ENCODE measurements at regions not wholly inside any gene's neighbourhood (a gene's known extent, or its start where the extent isn't known, plus 50 kb on each side); places are given as distances from the start of the nearest gene placed in this dataset.
A peak's percentile ranks its signal among the peaks of the same experiment; 100 is the strongest.
"Not testable (repeated sequence)": the region's sequence is repeated elsewhere in the genome, so short reads cannot be mapped to it uniquely, and the experiment has no call there.

DNA sequence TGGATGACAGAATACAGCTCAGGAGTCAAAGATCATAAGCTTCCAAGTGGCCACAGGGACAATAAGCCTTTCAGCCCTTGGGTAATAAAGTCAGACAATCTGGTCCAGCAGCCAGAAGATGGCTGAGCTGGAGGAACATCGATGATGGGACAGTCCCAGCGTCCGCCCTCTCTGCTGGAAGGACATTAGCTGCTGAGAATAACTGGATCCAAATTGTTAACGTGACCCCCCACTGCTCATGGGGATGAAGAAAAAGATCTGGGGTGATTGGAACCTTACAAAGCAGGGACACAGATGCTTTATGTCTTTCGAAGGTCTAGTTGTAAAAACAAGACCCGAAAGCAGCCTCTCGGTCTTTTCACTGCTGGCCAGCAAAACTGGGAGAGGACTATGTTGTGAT is 71.0 kb downstream of the IGLL5 start:
- H3K36me3 ChIP-seq: no peaks in the 10 kb centered on the region
- peaks cover 0 to 10% (median 0%) of the 10 kb centered on the region in 3 donors for H3K9me3 ChIP-seq
- no peaks in the 10 kb centered on the region for H3K4me1 ChIP-seq
- H3K27me3 ChIP-seq: peaks cover 0 to 36% of the 10 kb centered on the region in 2 donors
- no peak for DNase-seq
- intact Hi-C loops (cut with DNase I; ENCODE audit: low total_unique reads): loop anchor here (10.0 kb wide), 2 partner anchors 104 to 426 kb away; no protein-coding TSS in a partner anchor
- H3K4me3 ChIP-seq: no peak overlapping the region
- H3K27ac ChIP-seq: no peak overlapping the region
- TF ChIP-seq, protein P1, sequence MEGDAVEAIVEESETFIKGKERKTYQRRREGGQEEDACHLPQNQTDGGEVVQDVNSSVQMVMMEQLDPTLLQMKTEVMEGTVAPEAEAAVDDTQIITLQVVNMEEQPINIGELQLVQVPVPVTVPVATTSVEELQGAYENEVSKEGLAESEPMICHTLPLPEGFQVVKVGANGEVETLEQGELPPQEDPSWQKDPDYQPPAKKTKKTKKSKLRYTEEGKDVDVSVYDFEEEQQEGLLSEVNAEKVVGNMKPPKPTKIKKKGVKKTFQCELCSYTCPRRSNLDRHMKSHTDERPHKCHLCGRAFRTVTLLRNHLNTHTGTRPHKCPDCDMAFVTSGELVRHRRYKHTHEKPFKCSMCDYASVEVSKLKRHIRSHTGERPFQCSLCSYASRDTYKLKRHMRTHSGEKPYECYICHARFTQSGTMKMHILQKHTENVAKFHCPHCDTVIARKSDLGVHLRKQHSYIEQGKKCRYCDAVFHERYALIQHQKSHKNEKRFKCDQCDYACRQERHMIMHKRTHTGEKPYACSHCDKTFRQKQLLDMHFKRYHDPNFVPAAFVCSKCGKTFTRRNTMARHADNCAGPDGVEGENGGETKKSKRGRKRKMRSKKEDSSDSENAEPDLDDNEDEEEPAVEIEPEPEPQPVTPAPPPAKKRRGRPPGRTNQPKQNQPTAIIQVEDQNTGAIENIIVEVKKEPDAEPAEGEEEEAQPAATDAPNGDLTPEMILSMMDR (IDR thresholded peaks at IDR 0.05): no peak

DNA sequence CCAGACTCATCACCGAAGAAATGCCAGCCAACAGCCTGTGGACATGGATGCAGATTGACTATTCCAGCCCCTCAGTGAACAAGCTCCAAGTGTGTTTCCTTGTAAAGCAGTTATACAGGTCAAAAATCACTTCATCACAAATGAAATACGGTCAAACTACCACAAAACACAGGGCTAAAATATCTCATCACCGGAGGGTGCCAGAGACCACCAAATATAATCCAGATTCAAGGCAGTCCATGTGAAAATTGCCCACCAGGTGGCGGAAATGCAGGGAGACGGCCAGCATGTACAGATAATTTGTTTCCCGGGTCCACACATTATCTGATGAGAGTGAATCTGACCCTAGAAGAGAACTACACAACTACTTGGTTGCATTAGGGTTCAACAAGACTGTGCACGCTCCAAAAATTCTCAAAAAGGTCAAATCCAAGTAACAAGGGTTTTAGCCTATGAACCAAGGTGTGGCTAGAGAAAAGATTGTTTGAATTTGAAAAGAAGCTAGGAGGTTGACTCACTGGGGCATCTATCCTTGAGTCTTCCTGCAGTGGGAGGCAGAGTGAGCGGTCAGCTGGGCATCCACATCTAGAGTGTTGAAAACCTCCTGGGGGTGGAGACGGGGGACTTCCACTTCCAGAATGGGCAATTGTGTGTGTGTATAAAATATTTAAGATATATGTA is 71.7 kb downstream of the IGLL5 start:
- TF ChIP-seq, protein P1 (IDR thresholded peaks at IDR 0.05): peak; percentile 67 to 79
- intact Hi-C loops (cut with DNase I; ENCODE audit: low total_unique reads): loop anchor here (10.0 kb wide), 2 partner anchors 104 to 426 kb away; no protein-coding TSS in a partner anchor

DNA sequence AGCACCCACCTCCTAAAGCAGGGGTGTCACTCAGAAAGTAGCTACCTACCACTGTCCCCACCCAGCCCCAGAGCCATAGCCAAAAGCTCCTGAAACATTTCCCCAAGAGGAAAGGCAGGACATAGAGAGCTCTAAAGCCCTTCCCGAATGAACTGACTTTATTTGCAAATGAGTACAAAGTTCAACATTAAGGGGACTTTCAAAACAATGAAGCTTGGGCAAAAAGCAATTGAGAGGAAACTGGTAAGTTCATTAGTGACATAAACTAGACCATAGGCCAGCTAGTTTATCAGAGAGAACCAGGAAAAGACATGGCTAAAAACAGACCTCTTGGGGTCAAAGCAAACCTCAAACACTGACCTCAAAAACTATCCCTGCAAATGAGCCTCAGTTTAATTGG is 72.7 kb downstream of the IGLL5 start:
- Histone ChIP-seq H3K36me3 (no peaks in the 10 kb centered on the region), H3K9me3 (peaks cover 0 to 10% (median 4%) of the 10 kb centered on the region in 3 donors), H3K4me3 (no peak overlapping the region), H3K27me3 (peaks cover 0 to 26% of the 10 kb centered on the region in 2 donors), H3K27ac (no peak overlapping the region), H3K4me1 (no peaks in the 10 kb centered on the region)
- TF ChIP-seq, protein P1 (IDR thresholded peaks at IDR 0.05): no peak
- DNase-seq: no peak
- intact Hi-C loops (cut with DNase I; ENCODE audit: low total_unique reads): no loop called here

More for the DNA sequence above, 71.7 kb downstream of the IGLL5 start:
- no peaks in the 10 kb centered on the region for H3K36me3 ChIP-seq
- no peak overlapping the region for H3K4me3 ChIP-seq
- DNase-seq: peak in 1 of 2 donors; percentile 51
- no peak overlapping the region for H3K27ac ChIP-seq
- H3K9me3 ChIP-seq: peaks cover 0 to 10% (median 2%) of the 10 kb centered on the region in 3 donors
- peaks cover 0 to 30% of the 10 kb centered on the region in 2 donors for H3K27me3 ChIP-seq
- H3K4me1 ChIP-seq: no peaks in the 10 kb centered on the region

DNA sequence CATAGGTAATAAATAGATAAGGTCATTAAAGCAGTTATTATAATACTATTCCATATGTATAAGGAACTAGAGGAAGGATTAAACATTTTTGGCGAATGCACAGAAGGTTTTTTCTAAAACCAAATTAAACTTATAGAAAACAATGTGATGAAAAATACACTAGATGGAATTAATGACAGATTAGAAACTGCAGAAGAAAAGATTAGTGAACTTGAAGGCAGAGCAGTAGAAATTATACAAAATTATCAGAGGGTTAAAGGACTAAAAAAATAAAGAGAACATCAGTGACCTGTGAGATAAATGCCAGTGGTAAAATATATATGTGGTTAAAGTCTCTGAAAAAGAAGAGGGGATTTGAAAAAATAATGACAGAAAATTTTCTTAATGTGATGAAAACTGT is 74.0 kb downstream of the IGLL5 start:
- no peaks in the 10 kb centered on the region for H3K4me1 ChIP-seq
- H3K9me3 ChIP-seq: peaks cover 0 to 10% (median 4%) of the 10 kb centered on the region in 3 donors
- no peak overlapping the region for H3K27ac ChIP-seq
- no peaks in the 10 kb centered on the region for H3K36me3 ChIP-seq
- intact Hi-C loops (cut with DNase I; ENCODE audit: low total_unique reads): no loop called here
- no peak for DNase-seq
- TF ChIP-seq, protein P1 (IDR thresholded peaks at IDR 0.05): no peak
- H3K27me3 ChIP-seq: peaks cover 0 to 16% of the 10 kb centered on the region in 2 donors
- no peak overlapping the region for H3K4me3 ChIP-seq

DNA sequence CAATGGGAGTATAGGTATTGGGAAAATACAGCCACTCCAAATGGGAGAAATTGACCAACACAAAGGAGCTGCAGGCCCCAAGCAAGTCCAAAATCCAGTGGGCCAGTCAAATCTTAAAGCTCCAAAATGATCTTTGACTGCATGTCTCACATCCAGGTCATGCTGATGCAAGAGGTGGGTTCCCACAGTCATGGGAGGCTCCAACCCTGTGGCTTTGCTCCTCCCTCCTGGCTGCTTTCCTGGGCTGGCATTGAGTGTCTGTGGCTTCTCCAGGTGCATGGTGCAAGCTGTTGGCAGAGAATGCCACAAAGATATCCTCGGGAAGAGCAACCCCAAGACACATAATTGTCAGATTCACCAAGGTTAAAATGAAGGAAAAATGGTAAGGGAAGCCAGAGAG is 80.8 kb downstream of the IGLL5 start:
- DNase-seq: no peak
- intact Hi-C loops (cut with DNase I; ENCODE audit: low total_unique reads): no loop called here

DNA sequence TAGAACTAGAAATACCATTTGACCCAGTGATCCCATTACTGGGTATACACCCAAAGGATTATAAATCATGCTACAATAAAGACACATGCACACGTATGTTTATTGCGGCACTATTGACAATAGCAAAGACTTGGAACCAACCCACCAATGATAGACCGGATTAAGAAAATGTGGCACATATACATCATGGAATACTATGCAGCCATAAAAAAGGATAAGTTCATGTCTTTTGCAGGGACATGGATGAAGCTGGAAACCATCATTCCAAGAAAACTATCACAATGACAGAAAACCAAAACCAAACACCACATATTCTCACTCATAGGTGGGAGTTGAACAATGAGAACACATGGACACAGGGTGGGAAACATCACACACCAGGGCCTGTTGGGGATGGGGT is 85.0 kb downstream of the IGLL5 start:
- H3K27ac ChIP-seq; H3K4me3 ChIP-seq; H3K36me3 ChIP-seq; DNase-seq; intact Hi-C loops (cut with DNase I; ENCODE audit: low total_unique reads); H3K9me3 ChIP-seq; H3K4me1 ChIP-seq: not testable (repeated sequence)
- H3K27me3 ChIP-seq: peaks cover 0 to 20% of the 10 kb centered on the region in 2 donors

More for the DNA sequence above, 80.8 kb downstream of the IGLL5 start:
- Histone ChIP-seq H3K4me1 (no peaks in the 10 kb centered on the region), H3K27me3 (peaks cover 0 to 18% of the 10 kb centered on the region in 2 donors), H3K4me3 (no peak overlapping the region), H3K9me3 (peaks cover 0 to 4% (median under 1%) of the 10 kb centered on the region in 3 donors), H3K27ac (no peak overlapping the region), H3K36me3 (no peaks in the 10 kb centered on the region)
- TF ChIP-seq, protein P1 (IDR thresholded peaks at IDR 0.05): no peak
